Stimulated activated naive B cell treated with anti-CD40 and anti-IgM and Interleukin-4, amounts not matched to agents 10 μg/mL and 1 μg/mL and 100 μg/mL, for 72 hours (primary cell): ENCODE measurements at regions not wholly inside any gene's neighbourhood (a gene's known extent, or its start where the extent isn't known, plus 50 kb on each side); places are given as distances from the start of the nearest gene placed in this dataset.
"Not testable (repeated sequence)": the region's sequence is repeated elsewhere in the genome, so short reads cannot be mapped to it uniquely, and the experiment has no call there.

Experiments
- ATAC-seq, 2 donors: fragments of 150-1000 bp; cut with Tn5 transposase; replicated peaks; 2 replicates each; pipeline ENCODE4 v1.10.0; 2021; ENCODE audit warnings: moderate library complexity in 1 of 2
- DNase-seq: peaks from one replicate; pipeline ENCODE4 v3.0.0; 2021
- H3K27ac Mint-ChIP-seq: one replicate; pipeline ENCODE4 v1.8.0; 2022; ENCODE audit warnings: mild to moderate bottlenecking, mixed read lengths
- H3K27me3 Mint-ChIP-seq, 2 donors: one replicate each; pipeline ENCODE4 v1.8.0; 2022; ENCODE audit warnings: mixed read lengths in 2 of 2
- H3K36me3 Mint-ChIP-seq, 2 donors: one replicate each; pipeline ENCODE4 v1.8.0; 2022; ENCODE audit warnings: mixed read lengths in 2 of 2, mild to moderate bottlenecking in 1 of 2
- H3K4me1 Mint-ChIP-seq, 2 donors: one replicate each; pipeline ENCODE4 v1.8.0; 2022; ENCODE audit warnings: mixed read lengths in 2 of 2, mild to moderate bottlenecking in 1 of 2
- H3K4me3 Mint-ChIP-seq, 2 donors: one replicate each; pipeline ENCODE4 v1.8.0; 2022; ENCODE audit warnings: mild to moderate bottlenecking in 2 of 2, mixed read lengths in 2 of 2, moderate library complexity in 1 of 2
- H3K9me3 Mint-ChIP-seq, 2 donors: one replicate each; pipeline ENCODE4 v1.8.0; 2022; ENCODE audit warnings: mixed read lengths in 2 of 2, mild to moderate bottlenecking in 1 of 2

GRCh38 chr9:33623658-33624586 lies 99.9 kb downstream of the ANKRD18B start:
- H3K9me3 Mint-ChIP-seq = no peaks in the 10 kb centered on the region
- H3K27ac Mint-ChIP-seq = no peak overlapping the region
- no peaks in the 10 kb centered on the region for H3K36me3 Mint-ChIP-seq
- peaks cover 4 to 5% of the 10 kb centered on the region in 2 donors for H3K4me1 Mint-ChIP-seq
- peaks cover 29 to 34% of the 10 kb centered on the region in 2 donors for H3K27me3 Mint-ChIP-seq
- ATAC-seq = peak; percentile 97 to 99
- peak; percentile 69 for DNase-seq
- no peak overlapping the region for H3K4me3 Mint-ChIP-seq

DNA sequence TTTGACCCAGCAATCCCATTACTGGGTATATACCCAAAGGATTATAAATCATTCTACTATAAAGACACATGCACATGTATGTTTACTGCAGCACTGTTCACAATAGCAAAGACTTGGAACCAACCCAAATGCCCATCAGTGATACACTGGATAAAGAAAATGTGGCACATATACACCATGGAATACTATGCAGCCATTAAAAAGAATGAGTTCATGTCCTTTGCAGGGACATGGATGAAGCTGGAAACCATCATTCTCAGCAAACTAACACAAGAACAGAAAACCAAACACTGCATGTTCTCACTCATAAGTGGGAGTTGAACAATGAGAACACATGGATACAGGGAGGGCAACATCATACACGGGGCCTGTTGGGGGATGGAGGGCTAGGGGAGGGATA lies 104.3 kb downstream of the ANKRD18B start:
- H3K27me3 Mint-ChIP-seq = peaks cover 27% of the 10 kb centered on the region in 2 donors
- not testable (repeated sequence) for H3K4me3 Mint-ChIP-seq, H3K36me3 Mint-ChIP-seq, H3K27ac Mint-ChIP-seq, H3K9me3 Mint-ChIP-seq, ATAC-seq, H3K4me1 Mint-ChIP-seq, DNase-seq

DNA sequence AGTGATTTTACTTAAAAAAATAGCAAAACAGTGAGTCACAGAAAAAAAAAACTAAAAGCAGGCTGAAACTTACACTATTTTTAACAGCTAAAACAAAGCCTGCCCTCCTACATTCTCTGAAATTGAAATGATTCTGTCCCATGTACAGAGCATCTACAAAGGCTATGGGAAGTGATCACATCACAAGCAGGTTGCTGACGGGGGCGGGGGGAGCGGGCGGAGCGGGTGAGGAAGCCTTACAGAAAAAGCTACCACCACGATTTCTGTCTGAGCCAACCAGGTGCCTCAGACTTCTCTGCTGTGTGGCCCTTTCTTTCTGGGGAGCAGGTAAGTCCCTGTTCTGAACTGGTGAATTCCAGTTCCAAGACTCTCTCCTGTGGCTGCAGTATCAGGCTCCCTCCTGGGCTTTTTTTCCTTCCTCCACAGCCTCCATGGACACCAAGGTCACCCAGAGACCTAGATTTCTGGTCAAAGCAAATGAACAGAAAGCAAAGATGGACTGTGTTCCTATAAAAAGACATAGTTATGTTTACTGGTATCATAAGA lies 104.9 kb downstream of the ANKRD18B start:
- no peak overlapping the region for H3K4me3 Mint-ChIP-seq
- no peak overlapping the region for H3K27ac Mint-ChIP-seq
- ATAC-seq = no peak
- no peaks in the 10 kb centered on the region for H3K9me3 Mint-ChIP-seq
- peaks cover 27% of the 10 kb centered on the region in 2 donors for H3K27me3 Mint-ChIP-seq
- no peak for DNase-seq
- peaks cover 3 to 4% of the 10 kb centered on the region in 2 donors for H3K4me1 Mint-ChIP-seq
- H3K36me3 Mint-ChIP-seq = no peaks in the 10 kb centered on the region

- no peak for ATAC-seq
- Mint-ChIP-seq H3K36me3 (no peaks in the 10 kb centered on the region), H3K4me3 (no peak overlapping the region), H3K27me3 (peaks cover 36 to 44% of the 10 kb centered on the region in 2 donors), H3K4me1 (no peaks in the 10 kb centered on the region), H3K27ac (no peak overlapping the region), H3K9me3 (no peaks in the 10 kb centered on the region)
- DNase-seq = no peak
Observed at GRCh38 chr9:33633636-33634035, 109.6 kb downstream of the ANKRD18B start.

GRCh38 chr9:33637881-33638280 lies 113.8 kb downstream of the ANKRD18B start:
- Mint-ChIP-seq H3K27me3 (peaks cover 58 to 65% of the 10 kb centered on the region in 2 donors), H3K36me3 (no peaks in the 10 kb centered on the region), H3K4me3 (no peak overlapping the region), H3K4me1 (no peaks in the 10 kb centered on the region), H3K9me3 (no peaks in the 10 kb centered on the region), H3K27ac (no peak overlapping the region)
- no peak for ATAC-seq
- no peak for DNase-seq

DNA sequence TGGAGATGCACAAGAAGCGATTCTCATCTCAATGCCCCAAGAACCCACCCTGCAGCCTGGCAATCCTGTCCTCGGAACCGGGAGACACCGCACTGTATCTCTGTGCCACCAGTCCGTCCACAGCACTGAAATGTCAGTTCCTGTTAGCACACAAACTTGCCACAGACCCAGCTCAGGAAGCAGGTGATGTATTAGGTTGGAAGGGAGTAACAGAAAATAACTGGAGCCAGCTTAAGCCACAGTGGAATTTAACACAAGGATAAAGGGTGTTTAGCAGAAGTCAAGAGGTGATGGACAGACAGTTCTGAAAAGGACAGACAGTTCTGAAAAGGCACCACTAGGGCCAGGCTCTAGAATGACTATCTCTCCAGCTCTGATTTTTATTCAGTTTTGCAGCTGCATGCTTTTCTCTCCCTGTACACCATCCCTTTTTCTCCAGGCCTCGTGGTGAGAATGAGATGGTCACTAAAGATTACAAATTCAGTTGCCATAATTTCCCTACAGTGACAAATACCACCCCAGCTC lies 114.4 kb downstream of the ANKRD18B start:
- DNase-seq (no peak), ATAC-seq (no peak)
- H3K9me3 Mint-ChIP-seq = no peaks in the 10 kb centered on the region
- no peaks in the 10 kb centered on the region for H3K36me3 Mint-ChIP-seq
- H3K4me3 Mint-ChIP-seq = no peak overlapping the region
- H3K27me3 Mint-ChIP-seq = peaks cover 63 to 67% of the 10 kb centered on the region in 2 donors
- H3K27ac Mint-ChIP-seq = no peak overlapping the region
- no peaks in the 10 kb centered on the region for H3K4me1 Mint-ChIP-seq

DNA sequence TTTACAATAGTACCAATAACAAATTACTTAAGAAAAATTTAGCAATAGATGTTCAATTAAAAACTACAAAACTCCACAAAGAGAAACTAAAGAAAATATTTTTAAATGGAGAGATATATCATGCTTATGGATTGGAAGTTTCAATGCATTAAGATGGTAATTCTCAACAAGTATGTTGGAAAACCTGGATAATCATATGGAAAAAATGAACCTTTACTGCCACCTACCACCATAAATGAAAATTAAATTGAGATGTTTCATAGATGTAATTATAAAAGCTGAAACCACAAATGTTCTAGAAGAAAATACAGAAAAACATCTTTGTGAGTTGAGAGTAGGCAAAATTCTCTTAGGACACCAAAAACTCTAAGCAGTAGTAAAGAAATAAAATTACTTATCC lies 121.7 kb downstream of the ANKRD18B start:
- H3K27me3 Mint-ChIP-seq = peaks cover 45 to 64% of the 10 kb centered on the region in 2 donors
- no peak overlapping the region for H3K27ac Mint-ChIP-seq
- H3K36me3 Mint-ChIP-seq = no peaks in the 10 kb centered on the region
- H3K4me1 Mint-ChIP-seq = no peaks in the 10 kb centered on the region
- peaks cover 0 to 2% of the 10 kb centered on the region in 2 donors for H3K9me3 Mint-ChIP-seq
- H3K4me3 Mint-ChIP-seq = no peak overlapping the region
- DNase-seq = no peak
- no peak for ATAC-seq

DNA sequence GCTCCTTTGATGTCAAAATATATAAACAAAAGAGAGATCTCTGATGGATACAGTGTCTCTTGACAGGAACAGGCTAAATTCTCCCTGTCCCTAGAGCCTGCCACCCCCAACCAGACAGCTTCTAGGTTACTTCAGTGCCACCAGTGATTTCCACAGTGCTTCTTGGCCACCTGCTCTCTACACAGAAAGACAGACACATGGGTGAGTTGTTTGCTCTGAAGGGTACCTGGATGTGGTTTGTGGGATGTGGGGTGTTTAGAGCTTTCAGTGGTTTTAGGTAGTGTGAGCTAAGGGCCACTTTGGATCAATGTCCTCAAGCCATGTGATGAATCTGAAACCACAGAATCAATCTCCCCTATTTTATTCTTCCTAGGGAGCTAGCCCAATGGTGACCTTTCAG lies 125.4 kb downstream of the ANKRD18B start:
- H3K27me3 Mint-ChIP-seq = peaks cover 36 to 51% of the 10 kb centered on the region in 2 donors
- H3K36me3 Mint-ChIP-seq = no peaks in the 10 kb centered on the region
- no peak overlapping the region for H3K27ac Mint-ChIP-seq
- H3K4me1 Mint-ChIP-seq = no peaks in the 10 kb centered on the region
- DNase-seq (no peak), ATAC-seq (no peak)
- no peak overlapping the region for H3K4me3 Mint-ChIP-seq
- H3K9me3 Mint-ChIP-seq = no peaks in the 10 kb centered on the region

DNA sequence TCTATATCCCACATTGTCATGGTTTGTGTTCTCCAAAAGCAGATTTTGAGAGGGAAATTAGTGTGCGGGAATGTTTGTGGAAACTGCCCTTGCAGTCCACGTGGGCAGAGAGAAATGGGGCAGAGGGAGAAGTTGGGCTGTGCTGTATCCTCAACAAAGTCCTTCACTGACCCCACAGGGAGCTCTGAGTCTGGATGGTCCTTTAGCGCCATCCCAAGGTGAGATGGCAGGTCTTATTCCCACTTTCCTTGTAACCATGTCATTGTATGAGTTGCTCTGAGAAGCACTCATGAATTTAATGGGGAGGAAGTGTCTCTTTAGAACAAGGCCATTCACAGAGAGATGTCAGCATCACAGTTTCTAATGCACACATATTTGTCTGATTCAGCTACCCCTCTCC lies 127.1 kb downstream of the ANKRD18B start:
- ATAC-seq (no peak), DNase-seq (no peak)
- H3K9me3 Mint-ChIP-seq = no peaks in the 10 kb centered on the region
- no peaks in the 10 kb centered on the region for H3K36me3 Mint-ChIP-seq
- H3K27me3 Mint-ChIP-seq = peaks cover 34 to 45% of the 10 kb centered on the region in 2 donors
- no peak overlapping the region for H3K4me3 Mint-ChIP-seq
- H3K4me1 Mint-ChIP-seq = no peaks in the 10 kb centered on the region
- H3K27ac Mint-ChIP-seq = no peak overlapping the region

- Mint-ChIP-seq H3K27me3 (peaks cover 8 to 13% of the 10 kb centered on the region in 2 donors), H3K9me3 (no peaks in the 10 kb centered on the region), H3K4me3 (no peak overlapping the region), H3K27ac (no peak overlapping the region), H3K36me3 (no peaks in the 10 kb centered on the region), H3K4me1 (no peaks in the 10 kb centered on the region)
- DNase-seq (no peak), ATAC-seq (peak in 1 of 2 donors; percentile 38)
Observed at GRCh38 chr9:33659921-33660320, 135.4 kb upstream of the PRSS3 start.

- Mint-ChIP-seq H3K27ac (no peak overlapping the region), H3K27me3 (peaks cover 6 to 13% of the 10 kb centered on the region in 2 donors), H3K36me3 (no peaks in the 10 kb centered on the region), H3K4me3 (no peak overlapping the region), H3K9me3 (no peaks in the 10 kb centered on the region), H3K4me1 (no peaks in the 10 kb centered on the region)
- ATAC-seq (no peak), DNase-seq (no peak)
Observed at GRCh38 chr9:33660772-33661171, 134.6 kb upstream of the PRSS3 start.

DNA sequence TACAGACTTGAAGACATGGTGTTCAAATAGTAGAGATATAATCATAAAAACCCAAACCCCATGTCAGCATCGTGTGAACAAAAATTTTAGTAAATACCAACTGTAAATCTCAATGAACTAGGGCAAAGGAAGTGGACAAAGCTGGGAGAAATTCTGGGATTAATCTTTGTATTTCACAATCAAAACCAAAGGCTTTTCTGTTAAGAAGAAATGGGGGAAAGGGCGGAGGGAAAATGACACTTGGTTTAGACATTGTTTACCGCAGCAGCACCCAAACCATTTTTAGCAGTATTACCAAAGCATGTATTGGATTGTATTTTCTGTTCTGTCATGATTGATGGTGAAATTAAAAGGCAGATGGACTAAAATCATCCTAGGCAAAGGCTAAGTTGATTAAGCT lies 134.2 kb upstream of the PRSS3 start:
- DNase-seq (no peak), ATAC-seq (no peak)
- H3K9me3 Mint-ChIP-seq = no peaks in the 10 kb centered on the region
- no peak overlapping the region for H3K4me3 Mint-ChIP-seq
- H3K27me3 Mint-ChIP-seq = peaks cover 6 to 13% of the 10 kb centered on the region in 2 donors
- no peaks in the 10 kb centered on the region for H3K36me3 Mint-ChIP-seq
- H3K4me1 Mint-ChIP-seq = no peaks in the 10 kb centered on the region
- H3K27ac Mint-ChIP-seq = no peak overlapping the region

GRCh38 chr9:33662871-33663270 lies 132.5 kb upstream of the PRSS3 start:
- DNase-seq (no peak), ATAC-seq (no peak)
- Mint-ChIP-seq H3K36me3 (no peaks in the 10 kb centered on the region), H3K9me3 (no peaks in the 10 kb centered on the region), H3K4me3 (no peak overlapping the region), H3K4me1 (no peaks in the 10 kb centered on the region), H3K27me3 (peaks cover 14 to 27% of the 10 kb centered on the region in 2 donors), H3K27ac (no peak overlapping the region)

- ATAC-seq, H3K27ac Mint-ChIP-seq, DNase-seq, H3K9me3 Mint-ChIP-seq, H3K36me3 Mint-ChIP-seq: not testable (repeated sequence)
- Mint-ChIP-seq H3K4me1 (peaks cover 7 to 14% of the 10 kb centered on the region in 2 donors), H3K27me3 (peaks cover 54 to 70% of the 10 kb centered on the region in 2 donors), H3K4me3 (peak overlapping the region; percentile 87 to 88)
Observed at GRCh38 chr9:33676194-33676745, 119.1 kb upstream of the PRSS3 start.
